ENCODE measurements at regions not wholly inside any gene's neighbourhood (a gene's known extent, or its start where the extent isn't known, plus 50 kb on each side); places are given as distances from the start of the nearest gene placed in this dataset.

- no peak overlapping the region for H3K27ac ChIP-seq
- H3K4me3 ChIP-seq: no peak overlapping the region
- H3K9me3 ChIP-seq: no peaks in the 10 kb centered on the region
- no peak for DNase-seq (ENCODE audit: low spot score)
- no peaks in the 10 kb centered on the region for H3K36me3 ChIP-seq
- H3K27me3 ChIP-seq: no peaks in the 10 kb centered on the region
- TF ChIP-seq CTCF (IDR thresholded peaks at IDR 0.05): no peak
- no peaks in the 10 kb centered on the region for H3K4me1 ChIP-seq
Measured at GRCh38 chr16:79523971-79524370, 76.6 kb downstream of the MAF start.

- no peaks in the 10 kb centered on the region for H3K27me3 ChIP-seq
- TF ChIP-seq CTCF (IDR thresholded peaks at IDR 0.05): no peak
- no peak overlapping the region for H3K27ac ChIP-seq
- no peaks in the 10 kb centered on the region for H3K9me3 ChIP-seq
- H3K4me3 ChIP-seq: no peak overlapping the region
- no peak for DNase-seq (ENCODE audit: low spot score)
- H3K4me1 ChIP-seq: no peaks in the 10 kb centered on the region
- no peaks in the 10 kb centered on the region for H3K36me3 ChIP-seq
Measured at GRCh38 chr16:79519448-79519847, 81.1 kb downstream of the MAF start.

- TF ChIP-seq CTCF (IDR thresholded peaks at IDR 0.05): no peak
- Histone ChIP-seq H3K9me3 (no peaks in the 10 kb centered on the region), H3K36me3 (no peaks in the 10 kb centered on the region), H3K27me3 (no peaks in the 10 kb centered on the region), H3K4me3 (no peak overlapping the region), H3K4me1 (no peaks in the 10 kb centered on the region), H3K27ac (no peak overlapping the region)
- DNase-seq (ENCODE audit: low spot score): no peak
Measured at GRCh38 chr16:79517156-79517555, 83.4 kb downstream of the MAF start.

GRCh38 chr16:79510879-79511278, 89.7 kb downstream of the MAF start:
- DNase-seq (ENCODE audit: low spot score): no peak
- no peaks in the 10 kb centered on the region for H3K36me3 ChIP-seq
- TF ChIP-seq CTCF (IDR thresholded peaks at IDR 0.05): no peak
- no peak overlapping the region for H3K4me3 ChIP-seq
- H3K9me3 ChIP-seq: no peaks in the 10 kb centered on the region
- H3K27ac ChIP-seq: no peak overlapping the region
- no peaks in the 10 kb centered on the region for H3K27me3 ChIP-seq
- no peaks in the 10 kb centered on the region for H3K4me1 ChIP-seq

- no peaks in the 10 kb centered on the region for H3K9me3 ChIP-seq
- no peak for DNase-seq (ENCODE audit: low spot score)
- no peak overlapping the region for H3K4me3 ChIP-seq
- no peak for TF ChIP-seq CTCF (IDR thresholded peaks at IDR 0.05)
- no peaks in the 10 kb centered on the region for H3K4me1 ChIP-seq
- H3K27me3 ChIP-seq: no peaks in the 10 kb centered on the region
- H3K36me3 ChIP-seq: no peaks in the 10 kb centered on the region
- no peak overlapping the region for H3K27ac ChIP-seq
Measured at GRCh38 chr16:79509906-79510305, 90.6 kb downstream of the MAF start.

- TF ChIP-seq CTCF (IDR thresholded peaks at IDR 0.05): no peak
- H3K27ac ChIP-seq: peak overlapping the region in 1 of 2 donors; percentile 23
- no peaks in the 10 kb centered on the region for H3K36me3 ChIP-seq
- H3K4me3 ChIP-seq: no peak overlapping the region
- no peaks in the 10 kb centered on the region for H3K4me1 ChIP-seq
- H3K9me3 ChIP-seq: no peaks in the 10 kb centered on the region
- no peak for DNase-seq (ENCODE audit: low spot score)
- no peaks in the 10 kb centered on the region for H3K27me3 ChIP-seq
Measured at GRCh38 chr16:79509211-79509631, 91.3 kb downstream of the MAF start.
